ENCODE measurements at regions not wholly inside any gene's neighbourhood (a gene's known extent, or its start where the extent isn't known, plus 50 kb on each side); places are given as distances from the start of the nearest gene placed in this dataset.

- no peak for TF ChIP-seq CTCF (IDR thresholded peaks at IDR 0.05)
- no peak for TF ChIP-seq POLR2A (IDR thresholded peaks at IDR 0.05)
Measured at GRCh38 chr14:58752289-58752688, 114.5 kb downstream of the DACT1 start.
